ENCODE measurements at regions not wholly inside any gene's neighbourhood (a gene's known extent, or its start where the extent isn't known, plus 50 kb on each side); places are given as distances from the start of the nearest gene placed in this dataset.
A peak's percentile ranks its signal among the peaks of the same experiment; 100 is the strongest.
"Not testable (repeated sequence)": the region's sequence is repeated elsewhere in the genome, so short reads cannot be mapped to it uniquely, and the experiment has no call there.

DNA sequence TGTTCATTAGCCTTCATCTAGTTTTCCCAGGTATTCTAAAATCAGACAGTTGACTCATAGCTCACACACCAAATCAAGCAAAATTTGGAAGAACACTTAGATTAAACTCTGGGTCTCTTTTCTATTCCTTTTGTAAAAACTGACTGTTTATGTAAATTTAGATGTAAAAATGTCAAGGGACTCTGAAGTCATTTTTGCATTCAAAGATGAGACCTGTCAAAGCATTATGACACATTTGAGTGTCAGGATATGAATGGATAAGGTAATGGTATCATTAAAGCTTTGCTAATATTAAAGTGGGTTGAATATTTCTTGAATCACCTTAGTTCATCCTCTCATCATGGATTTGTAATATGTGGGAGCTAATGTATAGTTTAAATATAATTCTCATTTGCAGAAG lies 348.1 kb upstream of the NRXN1 start:
- no peak for DNase-seq

- peak; percentile 41 to 84 for DNase-seq
Observed at GRCh38 chr2:51368250-51368649, 336.3 kb upstream of the NRXN1 start.

- DNase-seq = no peak
Observed at GRCh38 chr2:51350100-51350499, 318.2 kb upstream of the NRXN1 start.

- DNase-seq = peak; percentile 9 to 69
Observed at GRCh38 chr2:51344886-51345285, 313.0 kb upstream of the NRXN1 start.

GRCh38 chr2:51335087-51336058 lies 303.4 kb upstream of the NRXN1 start:
- no peak for DNase-seq

DNA sequence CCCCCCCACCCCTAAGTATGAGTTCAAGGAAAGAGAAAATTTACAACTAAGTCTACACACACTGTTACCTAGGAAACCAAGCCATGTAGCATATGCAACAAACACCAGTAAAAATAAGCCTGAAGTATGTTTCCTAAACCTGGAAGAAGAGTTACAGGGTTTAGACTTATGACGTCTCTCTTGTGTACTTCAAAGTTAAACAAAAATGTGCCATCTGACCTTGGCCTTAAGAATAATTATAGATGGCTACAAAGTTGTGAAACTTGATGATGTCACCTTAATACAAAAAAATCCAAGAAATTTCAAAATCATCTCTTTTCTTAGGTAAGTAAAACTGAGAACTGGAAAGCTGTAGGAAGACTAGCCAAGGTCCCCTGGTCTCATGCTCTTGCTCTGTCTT lies 297.6 kb upstream of the NRXN1 start:
- DNase-seq = no peak

GRCh38 chr2:51324051-51324450 lies 292.1 kb upstream of the NRXN1 start:
- DNase-seq = peak in 1 of 2 experiments; percentile 35

- no peak for DNase-seq
Observed at GRCh38 chr2:51322613-51323012, 290.7 kb upstream of the NRXN1 start.

GRCh38 chr2:51304311-51304710 lies 272.4 kb upstream of the NRXN1 start:
- DNase-seq = no peak

DNA sequence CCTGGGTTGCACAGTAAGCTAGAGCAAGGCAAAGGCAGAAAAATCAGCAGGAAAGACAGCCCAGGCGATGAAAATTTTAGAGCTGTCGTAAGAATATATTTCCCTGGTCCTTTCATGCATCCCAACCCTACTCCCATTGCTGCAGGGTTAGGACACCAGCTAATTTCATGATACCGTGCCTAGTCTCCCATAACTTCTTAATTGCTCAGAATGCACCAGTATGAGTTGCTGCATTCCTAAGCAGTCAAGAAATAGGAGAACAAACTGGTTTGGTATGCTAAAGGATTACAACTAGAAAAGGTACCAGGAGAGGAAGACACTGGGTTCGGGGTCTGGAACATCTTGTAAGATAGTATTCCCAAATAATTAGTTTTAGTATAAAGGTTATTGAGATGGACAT lies 269.4 kb upstream of the NRXN1 start:
- no peak for DNase-seq

DNA sequence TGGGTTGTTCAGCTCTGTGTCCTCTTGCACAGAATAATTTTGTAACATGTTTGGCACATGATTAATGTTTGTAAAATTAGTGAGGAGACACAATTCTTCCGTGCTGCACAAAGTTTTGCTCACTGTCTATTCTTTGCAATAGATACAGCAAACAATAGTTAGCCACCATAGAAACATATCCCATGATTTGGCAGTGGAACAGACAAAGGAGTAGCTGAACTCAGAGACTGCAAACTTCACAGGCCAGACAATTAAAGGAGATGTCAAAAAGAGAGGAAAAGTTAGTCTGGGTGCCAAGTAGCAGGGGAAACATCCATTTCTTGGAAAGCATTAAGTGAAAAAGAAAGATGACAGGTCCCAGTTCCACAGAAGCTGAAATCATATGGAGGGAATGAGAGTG lies 267.4 kb upstream of the NRXN1 start:
- no peak for DNase-seq

- DNase-seq = no peak
Observed at GRCh38 chr2:51297488-51297887, 265.6 kb upstream of the NRXN1 start.

DNA sequence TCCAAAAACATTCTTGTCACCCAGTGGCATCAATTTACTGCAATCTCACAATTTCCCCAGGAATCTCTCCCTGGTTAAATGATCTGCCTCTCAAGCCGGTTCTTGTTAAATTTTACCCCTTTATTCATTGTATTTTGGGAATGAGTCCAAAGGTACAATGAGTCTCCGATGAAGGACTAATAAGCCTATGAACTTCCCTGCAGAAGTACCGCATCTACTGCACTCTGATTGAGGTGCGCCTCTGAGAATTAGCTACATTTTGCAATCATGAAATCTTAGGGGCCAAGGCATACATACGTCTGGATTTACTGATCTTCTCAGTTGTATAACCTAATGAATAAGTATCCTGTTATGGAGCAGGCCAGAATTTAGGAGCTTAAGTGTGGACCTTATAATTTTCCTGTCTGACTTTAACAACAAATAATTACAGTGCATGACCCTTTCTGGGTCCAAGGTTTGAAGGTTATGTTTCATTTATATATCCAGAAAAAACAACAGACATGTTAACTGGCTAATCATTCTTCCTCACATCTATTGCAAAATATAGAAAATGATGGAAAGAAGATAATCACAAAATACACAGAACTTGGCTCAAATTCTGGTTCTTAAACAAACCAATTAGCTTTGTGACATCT lies 261.8 kb upstream of the NRXN1 start:
- peak in 1 of 2 experiments; percentile 53 for DNase-seq

- DNase-seq = no peak
Observed at GRCh38 chr2:51291762-51292551, 260.0 kb upstream of the NRXN1 start.

DNA sequence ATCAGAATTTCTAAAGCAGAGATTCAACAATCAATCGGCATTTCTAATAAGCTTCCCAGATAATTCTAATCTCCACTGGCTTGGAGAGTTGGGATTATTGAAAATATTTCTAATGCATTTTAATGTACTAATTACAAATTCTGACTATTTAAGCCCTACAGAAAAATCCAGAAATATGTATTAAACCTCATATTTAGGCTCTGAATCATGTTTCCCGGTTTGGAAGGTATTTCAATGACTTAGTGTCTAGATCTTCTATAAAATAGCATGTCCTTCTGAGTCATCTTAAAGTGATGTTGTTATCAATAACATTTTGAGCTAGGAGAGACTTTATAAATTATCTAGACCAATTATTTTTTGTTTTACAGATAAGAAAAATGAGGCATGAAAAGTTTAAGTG lies 258.8 kb upstream of the NRXN1 start:
- DNase-seq = no peak

DNA sequence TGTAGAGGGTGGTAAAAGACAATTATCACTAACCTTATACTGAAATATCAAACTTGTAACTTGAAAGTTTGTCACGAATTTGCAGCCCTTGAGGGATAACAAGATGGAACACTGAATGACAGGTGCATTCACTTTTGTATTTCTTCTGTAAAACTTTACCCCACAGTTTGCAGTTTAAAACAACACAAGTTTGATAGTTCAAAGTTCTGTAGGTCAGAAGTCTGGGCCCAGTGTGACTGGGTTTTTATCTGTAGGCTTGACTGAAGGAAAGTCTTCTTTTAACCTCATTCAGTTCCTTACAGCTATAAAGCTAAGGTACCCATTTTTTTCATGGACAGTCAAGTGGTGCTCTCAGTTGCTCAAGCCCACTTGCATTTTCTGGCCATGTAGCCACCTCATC lies 257.1 kb upstream of the NRXN1 start:
- no peak for DNase-seq

GRCh38 chr2:51268191-51268590 lies 236.3 kb upstream of the NRXN1 start:
- DNase-seq = no peak

GRCh38 chr2:51265539-51265938 lies 233.6 kb upstream of the NRXN1 start:
- DNase-seq = no peak

DNA sequence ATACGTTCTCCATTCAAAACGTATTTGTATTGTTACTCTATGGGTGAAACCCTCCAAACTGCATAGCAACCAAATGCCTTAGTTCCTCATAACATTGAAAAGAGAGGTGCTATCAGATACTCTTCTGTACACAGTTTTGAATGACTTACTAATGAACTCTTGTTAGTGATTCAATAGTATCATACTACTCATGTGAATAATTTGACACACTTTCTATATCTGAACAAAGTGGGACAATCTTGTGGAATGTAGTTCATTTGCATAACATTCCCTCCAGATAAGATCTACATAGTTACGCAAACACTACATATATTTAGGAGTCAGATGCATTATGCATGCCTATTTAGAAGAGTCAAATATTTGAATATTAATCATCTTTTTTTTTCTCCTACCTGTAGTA lies 232.0 kb upstream of the NRXN1 start:
- DNase-seq = no peak

- not testable (repeated sequence) for DNase-seq
Observed at GRCh38 chr2:51263101-51263500, 231.2 kb upstream of the NRXN1 start.

- no peak for DNase-seq
Observed at GRCh38 chr2:51258301-51258700, 226.4 kb upstream of the NRXN1 start.

- no peak for DNase-seq
Observed at GRCh38 chr2:51256736-51257135, 224.8 kb upstream of the NRXN1 start.

DNA sequence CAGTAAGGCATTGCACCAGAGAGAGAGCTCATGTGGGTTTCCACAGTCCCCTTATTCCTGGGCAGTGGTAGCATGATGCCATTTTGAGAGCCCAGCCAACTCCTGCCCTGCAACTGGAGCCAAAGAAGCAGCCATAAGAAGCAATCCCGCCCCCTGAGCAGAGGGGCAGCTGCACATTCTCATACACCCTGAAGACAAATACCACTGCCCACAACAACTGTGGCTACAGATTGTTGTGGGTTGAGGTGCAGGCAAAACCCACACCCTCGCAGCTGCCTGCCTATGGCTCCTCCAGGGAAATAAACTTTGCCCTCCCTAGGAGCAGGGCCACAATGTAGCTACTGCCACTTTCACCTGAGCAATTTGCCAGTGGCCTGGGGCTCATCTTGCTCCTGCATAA lies 219.4 kb upstream of the NRXN1 start:
- no peak for DNase-seq

Data from NCI-H524 (cell line).